K562 (cell line): ENCODE measurements at regions not wholly inside any gene's neighbourhood (a gene's known extent, or its start where the extent isn't known, plus 50 kb on each side); places are given as distances from the start of the nearest gene placed in this dataset.

ENCODE experiments used
- ATAC-seq: fragments of 200-7000 bp; cut with Tn5 transposase; 3 replicates; pipeline ENCODE4 v1.9.1; 2020; ENCODE audit warnings: moderate library complexity
- BruUV-seq: library from RNA; stranded (reverse); fragments of 400-500 nt; replicated peaks from 2 replicates; lab custom pipeline; 2021; lab: Mats Ljungman, UMichigan
- CTCF ChIA-PET: fragments of 300-600 bp; formaldehyde crosslinking; extraction: SDS; loops from one replicate; lab custom pipeline; 2021; ENCODE audit warnings: low intra/inter-chr PET ratio; lab: Yijun Ruan, JAX
- POLR2A ChIA-PET: fragments of 300-600, 350-650 bp; sonication (Branson Sonifier 250); formaldehyde crosslinking; extraction: SDS; loops from one replicate; lab custom pipeline; 2021; ENCODE audit warnings: antibody characterized with exemption, inconsistent platforms; lab: Yijun Ruan, JAX
- DNase-seq, 4 experiments: peaks; one replicate each; pipeline versions ENCODE4 v3.0.0 to v3.0.0-alpha.2; 2011 to 2018; ENCODE audit warnings: low spot score in 3 of 4, mixed read lengths in 3 of 4; ENCODE audit errors: extremely low read depth in 1 of 4
- FAIRE-seq: peaks from 2 replicates; lab custom pipeline; 2011; peaks lifted over from hg19 to GRCh38; lab: Jason Lieb, UNC
- H2AFZ ChIP-seq: 2 replicates; pipeline ENCODE4 v1.6.0; 2011; ENCODE audit warnings: low read depth, low read length, control low read depth, inconsistent platforms
- H3K27ac ChIP-seq: fragments of 200-600 bp; 3 replicates; pipeline ENCODE4 v1.8.0; 2011; ENCODE audit warnings: low read depth, mild to moderate bottlenecking, control low read depth, inconsistent platforms, low read length, moderate library complexity, mixed read lengths; ENCODE audit errors: extremely low read depth
- H3K27me3 ChIP-seq, 2 experiments: fragments of 300-600 bp in 1 of 2; 2 replicates in 1 of 2; 3 replicates in 1 of 2; pipeline versions ENCODE4 v1.6.0 to v1.8.0; 2011; ENCODE audit warnings: inconsistent platforms in 2 of 2, low read length in 2 of 2, mild to moderate bottlenecking in 1 of 2, mixed read lengths in 1 of 2, moderate library complexity in 1 of 2; ENCODE audit not compliant: control insufficient read depth in 2 of 2, insufficient read depth in 2 of 2
- H3K36me3 ChIP-seq: fragments of 300-600 bp; 3 replicates; pipeline ENCODE4 v1.8.0; 2011; ENCODE audit warnings: mild to moderate bottlenecking, low read length, inconsistent platforms; ENCODE audit not compliant: control insufficient read depth, insufficient read depth
- H3K4me1 ChIP-seq, 2 experiments: fragments of 200-600 bp in 1 of 2; replicated peaks in 1 of 2; 2 replicates in 1 of 2; 3 replicates in 1 of 2; pipeline versions ENCODE4 v1.5.1 to v1.8.0; 2011; ENCODE audit warnings: inconsistent platforms in 2 of 2, low read length in 2 of 2, mild to moderate bottlenecking in 1 of 2, mixed read lengths in 1 of 2, moderate library complexity in 1 of 2; ENCODE audit not compliant: control insufficient read depth in 2 of 2, insufficient read depth in 2 of 2
- H3K4me2 ChIP-seq: 2 replicates; pipeline ENCODE4 v1.6.1; 2011; ENCODE audit warnings: low read length, control low read depth, inconsistent platforms, mixed read lengths; ENCODE audit not compliant: insufficient read depth
- H3K4me3 ChIP-seq: fragments of 200-600 bp; sonication (generic), shearing (Covaris generic); 2 replicates; pipeline ENCODE4 v1.5.1; 2016; ENCODE audit warnings: control low read depth, inconsistent platforms
- H3K79me2 ChIP-seq: fragments of 200-600 bp; 3 replicates; pipeline ENCODE4 v1.8.0; 2011; ENCODE audit warnings: low read length, inconsistent platforms; ENCODE audit not compliant: control insufficient read depth, insufficient read depth
- H3K9ac ChIP-seq, 2 experiments: 2 replicates each; pipeline versions ENCODE4 v1.6.0 to v1.6.1; 2011; ENCODE audit warnings: low read depth in 2 of 2, low read length in 2 of 2, control low read depth in 1 of 2, inconsistent platforms in 1 of 2, mild to moderate bottlenecking in 1 of 2, mixed read lengths in 1 of 2; ENCODE audit not compliant: insufficient read depth in 1 of 2
- H3K9me1 ChIP-seq: one replicate; pipeline ENCODE4 v1.6.0; 2011; ENCODE audit warnings: inconsistent platforms, mild to moderate bottlenecking, low read length, moderate library complexity; ENCODE audit not compliant: control insufficient read depth, insufficient read depth
- H3K9me3 ChIP-seq: replicated peaks from 2 replicates; pipeline ENCODE4 v1.5.1; 2011; ENCODE audit warnings: low read depth, low read length, inconsistent platforms; ENCODE audit not compliant: control insufficient read depth, insufficient read depth
- H4K20me1 ChIP-seq: replicated peaks from 2 replicates; pipeline ENCODE4 v1.6.1; 2011; ENCODE audit warnings: low read length, inconsistent platforms, mixed read lengths; ENCODE audit not compliant: control insufficient read depth, insufficient read depth
- ADNP ChIP-seq: fragments of 200-800 bp; sonication (Bioruptor generic); IDR thresholded peaks from 2 replicates; pipeline ENCODE4 v1.6.1; 2016; ENCODE audit warnings: missing genetic modification characterization, missing compliant biosample characterization
- ETS2 ChIP-seq: IDR thresholded peaks from 2 replicates; pipeline ENCODE4 v1.6.1; 2016; ENCODE audit warnings: borderline replicate concordance, missing genetic modification characterization, mild to moderate bottlenecking, moderate library complexity, missing compliant biosample characterization; ENCODE audit not compliant: poor library complexity, severe bottlenecking
- FOSL1 ChIP-seq: fragments of 200-800 bp; sonication (Bioruptor generic); conservative IDR thresholded peaks from 2 replicates; pipeline ENCODE4 v1.6.1; 2016; ENCODE audit warnings: missing genetic modification characterization, missing compliant biosample characterization
- HDAC8 ChIP-seq: fragments of 450-650 bp; IDR thresholded peaks from 2 replicates; pipeline ENCODE4 v1.6.1; 2016; ENCODE audit warnings: mild to moderate bottlenecking, missing genetic modification characterization, moderate library complexity, missing compliant biosample characterization
- MBD2 ChIP-seq: sonication (generic); IDR thresholded peaks from 2 replicates; pipeline ENCODE4 v1.6.1; 2016; ENCODE audit warnings: low read depth, borderline replicate concordance
- RBM17 ChIP-seq: fragments of 200-400 bp; formaldehyde crosslinking; IDR thresholded peaks from 2 replicates; pipeline ENCODE4 v1.6.1; 2017; ENCODE audit warnings: low read depth, mild to moderate bottlenecking, low read length, borderline replicate concordance
- SMARCC2 ChIP-seq: fragments of 450-650 bp; IDR thresholded peaks from 2 replicates; pipeline ENCODE4 v1.6.1; 2017; ENCODE audit warnings: antibody characterized with exemption, moderate library complexity, mild to moderate bottlenecking, low read depth
- SREBF2 ChIP-seq: sonication (generic); formaldehyde crosslinking; IDR thresholded peaks from 2 replicates; pipeline ENCODE4 v1.4.0; 2020; ENCODE audit warnings: mild to moderate bottlenecking, missing genetic modification reagents
- WGBS: fragments of 100-300 bp; shearing (Covaris generic); methylation state at CpG from one replicate; pipeline ENCODE4 v1.1.6; 2016; ENCODE audit warnings: low coverage, mixed read lengths; ENCODE audit not compliant: insufficient coverage; ENCODE audit errors: missing lambda C conversion rate; 5-methylcytosine and 5-hydroxymethylcytosine counted together
- in situ Hi-C: fragments of 300-500 bp; cut with MboI; formaldehyde crosslinking; loops from 4 replicates; pipeline ENCODE4 v1.15.0; 2018; ENCODE audit warnings: inconsistent platforms, mixed read lengths
- intact Hi-C: fragments of 100-400 bp; cut with micrococcal nuclease; formaldehyde crosslinking; loops from 2 replicates; pipeline ENCODE4 v1.14.2; 2022
- TF ChIP-seq, protein P1 (sequence below): sonication (generic); formaldehyde crosslinking; IDR thresholded peaks from 2 replicates; pipeline ENCODE4 v1.8.0; 2022; ENCODE audit warnings: mild to moderate bottlenecking, missing genetic modification reagents
- TF ChIP-seq, protein P2 (sequence below): fragments of 250-450 bp; sonication (Bioruptor Pico); IDR thresholded peaks from 2 replicates; pipeline ENCODE4 v1.8.0; 2021; ENCODE audit warnings: borderline replicate concordance, mild to moderate bottlenecking, moderate library complexity; ENCODE audit not compliant: poor library complexity, severe bottlenecking
- TF ChIP-seq, protein P3 (sequence below): fragments of 450-650 bp; IDR thresholded peaks from 2 replicates; pipeline ENCODE4 v1.6.1; 2017; ENCODE audit warnings: antibody characterized with exemption

DNA sequence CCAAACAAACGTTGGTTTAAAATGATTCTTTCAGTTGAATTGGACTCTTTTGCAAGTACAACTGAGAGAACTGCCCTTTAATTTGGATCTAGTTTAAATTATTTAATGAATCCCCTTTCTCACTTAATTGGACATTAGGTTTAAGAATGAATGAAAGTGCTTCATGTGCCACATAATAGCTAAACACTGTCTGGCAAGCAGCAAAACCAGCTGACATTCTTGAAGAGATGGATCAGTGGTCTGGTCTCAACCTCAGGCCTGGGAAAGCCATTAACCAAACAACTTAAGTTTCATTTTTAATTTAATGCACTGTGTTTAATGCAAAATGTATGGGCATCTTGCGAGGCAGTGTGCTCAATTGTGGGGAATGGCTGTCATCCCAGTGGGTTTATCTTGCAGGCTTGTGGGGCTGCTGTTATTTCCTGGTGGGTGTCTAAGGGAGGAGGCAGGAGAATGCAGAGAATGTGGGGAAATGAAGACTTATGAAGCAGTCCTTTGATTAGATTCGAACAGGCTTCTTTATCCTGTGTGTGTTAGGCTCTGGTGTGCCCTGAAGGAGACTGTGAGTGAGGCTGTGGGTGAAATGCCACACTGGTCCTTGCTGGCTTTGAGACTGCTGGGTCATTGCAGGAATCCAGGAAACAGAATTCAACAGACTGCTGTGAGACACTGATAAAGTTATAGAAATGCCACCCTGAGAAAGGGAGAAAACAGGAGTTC is 144.1 kb upstream of the PELI2 start:
- ChIA-PET POLR2A (interaction anchor here (0.7 kb wide), 1 partner anchor 12 kb away, joined by 3 read pairs; no protein-coding TSS in a partner anchor), CTCF (no interaction called here)
- no peaks in the 10 kb centered on the region for H3K27me3 ChIP-seq
- TF ChIP-seq, protein P1, sequence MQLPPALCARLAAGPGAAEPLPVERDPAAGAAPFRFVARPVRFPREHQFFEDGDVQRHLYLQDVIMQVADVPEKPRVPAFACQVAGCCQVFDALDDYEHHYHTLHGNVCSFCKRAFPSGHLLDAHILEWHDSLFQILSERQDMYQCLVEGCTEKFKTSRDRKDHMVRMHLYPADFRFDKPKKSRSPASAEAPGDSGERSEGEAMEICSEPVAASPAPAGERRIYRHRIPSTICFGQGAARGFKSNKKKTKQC (CRISPR knock-in tag) = no peak
- TF ChIP-seq HDAC8 (no peak), ADNP (no peak), SMARCC2 (no peak), FOSL1 (tag) (no peak), RBM17 (no peak), MBD2 (no peak), SREBF2 (no peak), ETS2 (no peak)
- TF ChIP-seq, protein P2, sequence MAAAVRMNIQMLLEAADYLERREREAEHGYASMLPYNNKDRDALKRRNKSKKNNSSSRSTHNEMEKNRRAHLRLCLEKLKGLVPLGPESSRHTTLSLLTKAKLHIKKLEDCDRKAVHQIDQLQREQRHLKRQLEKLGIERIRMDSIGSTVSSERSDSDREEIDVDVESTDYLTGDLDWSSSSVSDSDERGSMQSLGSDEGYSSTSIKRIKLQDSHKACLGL = no peak
- TF ChIP-seq, protein P3, sequence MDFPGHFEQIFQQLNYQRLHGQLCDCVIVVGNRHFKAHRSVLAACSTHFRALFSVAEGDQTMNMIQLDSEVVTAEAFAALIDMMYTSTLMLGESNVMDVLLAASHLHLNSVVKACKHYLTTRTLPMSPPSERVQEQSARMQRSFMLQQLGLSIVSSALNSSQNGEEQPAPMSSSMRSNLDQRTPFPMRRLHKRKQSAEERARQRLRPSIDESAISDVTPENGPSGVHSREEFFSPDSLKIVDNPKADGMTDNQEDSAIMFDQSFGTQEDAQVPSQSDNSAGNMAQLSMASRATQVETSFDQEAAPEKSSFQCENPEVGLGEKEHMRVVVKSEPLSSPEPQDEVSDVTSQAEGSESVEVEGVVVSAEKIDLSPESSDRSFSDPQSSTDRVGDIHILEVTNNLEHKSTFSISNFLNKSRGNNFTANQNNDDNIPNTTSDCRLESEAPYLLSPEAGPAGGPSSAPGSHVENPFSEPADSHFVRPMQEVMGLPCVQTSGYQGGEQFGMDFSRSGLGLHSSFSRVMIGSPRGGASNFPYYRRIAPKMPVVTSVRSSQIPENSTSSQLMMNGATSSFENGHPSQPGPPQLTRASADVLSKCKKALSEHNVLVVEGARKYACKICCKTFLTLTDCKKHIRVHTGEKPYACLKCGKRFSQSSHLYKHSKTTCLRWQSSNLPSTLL = no peak
- in situ Hi-C loops = no loop called here
- H3K9me3 ChIP-seq = no peaks in the 10 kb centered on the region
- 4% methylated on average over 3 of the region's 3 CpGs for WGBS
- no peak for DNase-seq
- H3K9me1 ChIP-seq = no peaks in the 10 kb centered on the region
- BruUV-seq = no TSS peak
- H3K9ac ChIP-seq = no peak overlapping the region
- H2AFZ ChIP-seq = no peak overlapping the region
- no peaks in the 10 kb centered on the region for H3K79me2 ChIP-seq
- intact Hi-C loops = no loop called here
- H3K4me3 ChIP-seq = no peak overlapping the region
- no peak overlapping the region for H3K4me2 ChIP-seq
- no peaks in the 10 kb centered on the region for H3K36me3 ChIP-seq
- FAIRE-seq = no peak
- no peaks in the 10 kb centered on the region for H4K20me1 ChIP-seq
- no peak for ATAC-seq
- no peak overlapping the region for H3K27ac ChIP-seq
- H3K4me1 ChIP-seq = no peaks in the 10 kb centered on the region
